ENCODE measurements at regions not wholly inside any gene's neighbourhood (a gene's known extent, or its start where the extent isn't known, plus 50 kb on each side); places are given as distances from the start of the nearest gene placed in this dataset.

DNA sequence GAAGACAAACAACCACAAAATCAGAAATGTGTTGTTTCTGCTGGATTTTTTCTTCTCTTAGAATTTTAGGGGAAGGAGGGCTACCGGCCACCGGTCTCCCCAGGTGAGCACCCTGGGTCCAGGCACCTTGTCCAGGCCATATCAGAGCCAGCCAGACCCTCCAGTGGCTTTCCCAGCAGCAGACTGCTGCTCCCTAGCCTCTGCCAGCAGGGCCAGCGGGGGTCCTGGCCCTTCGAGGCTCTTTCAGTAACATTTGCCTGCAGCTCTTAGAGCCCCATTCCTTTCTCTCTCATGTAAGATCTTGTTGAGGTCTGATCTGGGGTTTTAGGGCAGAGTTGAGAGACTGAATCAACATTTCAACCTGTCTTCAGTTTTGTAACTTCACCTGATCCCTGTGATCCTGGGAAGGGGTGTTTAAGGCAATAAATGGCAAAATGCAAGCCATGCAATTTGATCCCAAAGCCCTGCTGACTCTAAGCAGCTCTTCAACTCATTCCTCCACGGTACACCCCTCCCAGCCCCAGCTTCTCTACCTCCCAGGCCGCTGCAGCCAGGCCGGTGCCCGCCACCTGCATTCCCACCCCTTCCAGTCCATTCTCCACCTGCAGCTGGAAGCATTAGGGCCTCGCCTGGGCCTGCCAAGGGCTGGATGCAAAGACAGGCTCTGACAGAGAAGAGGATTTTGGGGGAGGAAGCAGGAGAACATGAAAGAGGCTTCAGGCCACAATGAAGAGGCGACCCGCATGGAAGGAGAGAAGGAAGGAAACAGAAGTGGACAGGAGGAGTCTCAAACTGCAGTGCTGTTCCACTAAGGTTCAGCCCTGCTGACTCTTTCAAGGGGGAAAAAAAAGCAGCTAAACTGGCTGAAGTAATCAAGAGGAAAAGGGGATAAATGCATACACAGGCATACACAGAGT lies 113.0 kb upstream of the FGF3 start:
- no peak for DNase-seq (ENCODE audit: low spot score)

GRCh38 chr11:69934861-69935494 lies 115.8 kb upstream of the FGF3 start:
- no peak for DNase-seq (ENCODE audit: low spot score)

DNA sequence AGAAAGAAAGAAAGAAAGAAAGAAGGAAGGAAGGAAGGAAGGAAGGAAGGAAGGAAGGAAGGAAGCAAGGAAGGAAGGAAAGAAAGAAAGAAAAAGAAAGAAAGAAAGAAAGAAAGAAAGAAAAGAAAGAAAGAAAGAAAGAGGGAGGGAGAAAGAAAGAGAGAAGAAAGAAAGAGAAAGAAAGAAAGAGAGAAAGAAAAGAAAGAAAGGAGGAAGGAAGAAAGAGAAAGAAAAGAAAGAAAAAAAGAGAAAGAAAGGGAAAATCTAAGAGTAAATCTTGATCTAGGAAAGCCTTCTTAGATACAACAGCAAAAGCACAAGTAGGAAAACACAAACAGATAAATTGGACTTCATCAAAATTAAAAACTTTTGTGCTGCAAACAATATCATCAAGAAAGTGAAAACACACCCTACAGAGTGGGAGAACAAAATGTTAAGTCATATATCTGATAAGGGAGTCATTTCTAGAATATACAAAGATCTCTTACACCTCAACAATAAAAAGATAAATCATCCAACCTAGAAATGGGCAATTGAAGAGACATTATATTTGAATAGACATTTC lies 116.8 kb upstream of the FGF3 start:
- no peak for DNase-seq (ENCODE audit: low spot score)

GRCh38 chr11:69936771-69937170 lies 117.6 kb upstream of the FGF3 start:
- no peak for DNase-seq (ENCODE audit: low spot score)

- DNase-seq (ENCODE audit: low spot score), result no peak
These were observed 119.0 kb upstream of the FGF3 start for GRCh38 chr11:69938206-69938605.

DNA sequence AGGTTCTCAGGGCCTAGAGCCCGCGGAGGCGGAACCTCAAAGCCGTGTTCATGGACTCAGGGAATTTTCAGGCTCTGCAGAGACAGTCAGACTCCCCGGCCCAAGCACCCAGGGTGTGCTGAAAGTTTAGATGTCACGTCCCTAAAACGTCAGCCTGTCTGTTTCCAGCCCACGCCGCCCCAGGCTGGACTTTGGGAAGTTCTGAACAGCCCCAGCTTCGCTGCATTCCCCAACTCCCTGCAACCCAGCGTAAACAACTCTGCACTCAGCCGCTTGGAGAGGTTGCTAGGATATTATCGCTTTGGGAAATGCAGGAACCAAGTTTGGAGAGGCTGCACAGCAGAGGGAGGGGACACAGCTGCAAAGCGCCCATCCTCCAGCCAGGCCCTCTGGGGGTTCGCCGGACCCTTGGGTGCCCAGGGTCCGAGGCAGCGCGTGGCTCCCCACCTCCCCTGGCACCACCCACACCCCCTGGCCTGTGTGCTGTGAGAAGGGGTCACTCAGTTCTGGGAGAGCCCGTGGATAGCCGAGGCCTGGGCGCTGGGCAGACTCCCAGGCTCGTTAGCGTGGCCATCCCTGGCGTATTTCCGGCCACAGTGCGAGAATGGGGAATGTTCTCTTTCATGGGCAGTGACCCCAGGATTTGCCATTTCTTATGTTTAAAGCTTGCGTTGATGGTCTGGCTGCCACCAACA lies 120.5 kb upstream of the FGF3 start:
- no peak for DNase-seq (ENCODE audit: low spot score)

DNA sequence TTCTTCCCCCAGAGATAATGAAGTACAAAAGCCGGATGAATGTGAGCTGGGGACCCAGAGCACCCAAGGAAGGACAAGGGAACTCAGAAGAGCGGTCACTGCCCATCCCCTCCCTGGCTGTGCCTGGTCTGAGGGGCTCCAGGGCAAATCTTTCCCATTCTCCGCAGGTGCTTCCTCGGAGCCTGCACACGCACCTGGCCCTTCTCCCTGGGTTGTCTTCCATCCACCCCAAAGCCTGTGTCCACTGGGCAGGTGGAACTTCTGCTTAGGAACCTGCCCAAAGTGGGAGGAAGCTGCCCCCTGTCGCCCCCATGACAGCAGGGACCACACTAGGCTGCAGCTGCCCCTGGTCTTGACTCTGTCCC lies 121.0 kb upstream of the FGF3 start:
- no peak for DNase-seq (ENCODE audit: low spot score)

- no peak for DNase-seq (ENCODE audit: low spot score)
These were observed 122.5 kb upstream of the FGF3 start for GRCh38 chr11:69941546-69942332.

DNA sequence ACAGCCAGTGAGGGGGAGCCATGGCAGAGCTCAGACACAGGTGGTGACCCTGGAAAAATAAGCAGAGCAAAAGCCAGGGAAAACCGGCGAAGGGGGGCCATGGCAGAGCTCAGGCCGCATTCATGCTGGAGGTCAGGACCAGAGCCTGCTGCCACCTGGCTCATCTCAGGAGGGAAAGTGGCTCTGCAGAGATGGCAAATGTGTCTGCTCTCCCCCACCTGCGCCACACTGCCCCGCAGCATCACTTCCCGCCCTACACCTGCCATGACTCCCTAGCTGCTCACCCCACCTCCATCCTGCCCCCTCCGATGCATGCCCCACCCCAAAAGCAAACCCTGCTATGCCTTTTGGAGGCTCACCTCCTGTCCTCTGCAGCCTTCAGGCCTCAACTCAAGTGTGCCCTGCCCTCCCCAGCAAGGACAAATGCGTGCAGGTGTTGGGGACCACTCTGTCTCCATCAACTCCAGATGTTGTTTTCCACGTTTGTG lies 123.2 kb upstream of the FGF3 start:
- no peak for DNase-seq (ENCODE audit: low spot score)

DNA sequence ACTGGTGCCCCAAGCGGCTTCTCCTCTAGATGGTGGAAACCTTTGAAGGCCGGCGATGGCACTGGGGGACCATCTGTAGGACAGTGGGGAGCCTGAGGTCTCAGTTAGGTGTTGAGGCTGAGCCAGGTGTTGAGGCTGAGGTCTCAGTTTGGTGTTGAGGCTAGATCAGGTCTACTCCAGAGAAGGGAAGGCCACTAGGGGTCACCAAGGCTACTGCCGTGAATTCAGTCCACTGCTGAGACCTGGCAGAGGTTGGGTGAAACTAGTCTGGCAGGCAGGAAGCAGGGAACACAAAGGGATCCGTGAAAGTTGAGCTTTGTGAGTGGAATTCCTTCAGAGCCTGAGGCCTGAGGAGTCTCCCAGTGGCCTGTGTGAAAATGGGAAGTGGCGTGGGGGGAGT lies 123.8 kb upstream of the FGF3 start:
- no peak for DNase-seq (ENCODE audit: low spot score)

DNA sequence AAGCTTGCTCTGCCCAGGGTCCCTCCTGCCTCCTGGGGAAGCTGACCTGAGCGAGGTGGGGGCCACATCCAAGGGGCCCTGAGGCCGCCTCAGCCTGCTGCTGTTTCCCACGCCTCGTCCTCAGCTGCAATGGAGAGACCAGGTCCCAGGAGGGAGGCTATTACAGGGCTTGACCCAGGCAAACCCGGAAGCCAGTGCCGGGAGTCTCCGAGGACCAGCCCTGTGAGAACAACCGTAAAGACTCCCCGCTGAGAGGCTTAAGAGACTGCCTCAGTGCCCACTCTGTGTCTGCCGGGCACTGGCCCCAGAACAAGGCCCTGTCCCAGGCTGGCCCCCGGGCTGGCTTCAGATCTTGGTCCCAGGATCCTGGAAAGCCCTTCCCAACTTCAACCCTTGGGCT lies 124.3 kb upstream of the FGF3 start:
- DNase-seq (ENCODE audit: low spot score), result no peak

- DNase-seq (ENCODE audit: low spot score), result no peak
These were observed 125.1 kb upstream of the FGF3 start for GRCh38 chr11:69944146-69944795.

GRCh38 chr11:69945157-69945556 lies 125.9 kb upstream of the FGF3 start:
- no peak for DNase-seq (ENCODE audit: low spot score)

DNA sequence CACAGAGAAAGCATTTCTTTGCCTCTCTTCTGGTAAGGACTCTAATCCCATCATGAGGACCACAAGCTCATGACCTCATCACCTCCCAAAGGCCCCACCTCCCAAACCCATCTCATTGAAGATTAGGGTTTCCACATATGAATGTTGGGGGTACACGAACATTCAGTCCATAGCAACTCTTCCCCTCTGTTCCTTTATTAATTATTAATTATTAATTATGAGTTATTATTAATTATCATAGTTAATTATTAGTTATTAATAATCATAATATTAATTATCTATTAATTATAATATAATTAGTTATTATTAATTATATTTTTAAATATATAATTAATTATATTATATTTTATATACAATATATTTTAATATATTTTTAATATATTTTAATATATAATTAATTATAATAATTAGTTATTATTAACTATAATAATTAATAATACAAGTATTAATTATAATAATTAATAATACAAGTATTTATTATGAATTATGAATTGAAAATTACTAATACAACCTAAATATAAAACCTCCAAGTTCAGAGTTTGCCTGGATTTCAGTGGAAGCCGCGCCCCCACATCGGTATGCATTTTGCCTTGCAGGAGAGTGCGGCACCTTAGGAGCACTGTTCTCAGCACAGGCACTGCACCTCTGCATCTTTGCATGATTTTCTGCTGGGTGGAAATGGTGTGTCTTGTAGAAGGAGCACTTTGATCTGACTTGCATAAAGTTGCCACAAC lies 128.0 kb upstream of the FGF3 start:
- no peak for DNase-seq (ENCODE audit: low spot score)

GRCh38 chr11:69947793-69948255 lies 128.6 kb upstream of the FGF3 start:
- DNase-seq (ENCODE audit: low spot score), result no peak

GRCh38 chr11:69948256-69949141 lies 129.3 kb upstream of the FGF3 start:
- DNase-seq (ENCODE audit: low spot score), result no peak

DNA sequence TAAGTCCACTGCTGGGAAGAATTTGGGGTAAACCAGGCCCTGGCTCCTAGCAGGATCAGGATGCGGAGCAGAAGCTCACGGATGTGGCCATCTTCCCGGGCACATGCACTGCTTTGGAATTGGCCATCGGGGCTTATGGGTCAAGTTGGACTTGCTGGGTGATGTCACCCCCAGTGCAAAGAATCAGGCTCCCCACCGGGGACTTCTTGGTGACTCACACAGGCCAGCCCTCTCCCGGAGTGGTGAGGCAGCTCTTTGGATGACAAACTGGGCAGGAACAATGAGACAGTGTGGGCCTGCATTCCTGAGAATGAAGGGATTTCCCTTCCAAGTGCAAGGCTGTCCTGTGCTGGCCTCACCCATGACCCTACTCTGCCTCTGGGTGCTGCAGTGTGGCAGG lies 128.8 kb upstream of the ANO1 start:
- no peak for DNase-seq (ENCODE audit: low spot score)

GRCh38 chr11:69950120-69950519 lies 128.0 kb upstream of the ANO1 start:
- DNase-seq (ENCODE audit: low spot score), result no peak

DNA sequence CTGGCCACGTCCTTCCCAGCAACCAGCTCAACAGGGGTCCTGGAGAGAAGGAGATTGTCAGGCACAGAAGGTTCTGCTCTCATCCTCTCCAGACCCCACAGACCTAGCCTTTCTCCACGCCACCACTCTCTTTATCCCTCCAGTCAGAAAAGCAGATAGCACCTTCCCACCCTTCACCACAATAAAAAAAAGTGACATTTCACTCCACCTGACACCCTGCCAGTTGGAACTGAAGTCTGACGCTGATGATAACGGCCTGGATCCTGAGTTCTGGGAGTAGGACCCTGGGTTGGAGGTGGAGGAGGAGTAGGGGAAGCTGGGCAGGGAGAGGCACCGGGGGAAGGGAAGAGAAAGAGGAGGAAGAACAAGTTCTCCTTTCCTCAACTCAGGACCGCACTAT lies 127.5 kb upstream of the ANO1 start:
- DNase-seq (ENCODE audit: low spot score), result no peak

All from CD4-positive, alpha-beta T cell treated with Interleukin-15 for 4 hours (primary cell).